HEK293 (cell line): ENCODE measurements at regions not wholly inside any gene's neighbourhood (a gene's known extent, or its start where the extent isn't known, plus 50 kb on each side); places are given as distances from the start of the nearest gene placed in this dataset.
"Not testable (repeated sequence)": the region's sequence is repeated elsewhere in the genome, so short reads cannot be mapped to it uniquely, and the experiment has no call there.

Source experiments
- ZNF175 ChIP-seq: fragments of 450-650 bp; formaldehyde crosslinking; IDR thresholded peaks from 2 replicates; pipeline ENCODE4 v1.5.1; 2016; ENCODE audit warnings: missing biosample characterization, missing genetic modification characterization
- ZNF184 ChIP-seq: fragments of 450-650 bp; IDR thresholded peaks from 2 replicates; pipeline ENCODE4 v1.5.1; 2018; ENCODE audit warnings: missing biosample characterization, mild to moderate bottlenecking, missing genetic modification characterization
- ZNF510 ChIP-seq: fragments of 450-650 bp; formaldehyde crosslinking; IDR thresholded peaks from 2 replicates; pipeline ENCODE4 v1.5.1; 2018; ENCODE audit warnings: mild to moderate bottlenecking, missing genetic modification characterization, missing biosample characterization; ENCODE audit not compliant: insufficient replicate concordance
- ZNF571 ChIP-seq: fragments of 450-650 bp; formaldehyde crosslinking; IDR thresholded peaks from 2 replicates; pipeline ENCODE4 v1.5.0; 2017; ENCODE audit warnings: missing biosample characterization, missing genetic modification characterization
- ZSCAN16 ChIP-seq: fragments of 450-650 bp; formaldehyde crosslinking; IDR thresholded peaks from 2 replicates; pipeline ENCODE4 v1.5.1; 2016; ENCODE audit warnings: missing biosample characterization, missing genetic modification characterization
- TF ChIP-seq, protein P1 (sequence below): fragments of 450-650 bp; formaldehyde crosslinking; IDR thresholded peaks from 2 replicates; pipeline ENCODE4 v1.5.1; 2016; ENCODE audit warnings: missing biosample characterization, missing genetic modification characterization
- TF ChIP-seq, protein P2 (sequence below): fragments of 450-650 bp; formaldehyde crosslinking; IDR thresholded peaks from 2 replicates; pipeline ENCODE4 v1.5.1; 2016; ENCODE audit warnings: missing biosample characterization, missing genetic modification characterization
- TF ChIP-seq, protein P3 (sequence below): fragments of 450-650 bp; formaldehyde crosslinking; IDR thresholded peaks from 2 replicates; pipeline ENCODE4 v1.5.1; 2016; ENCODE audit warnings: missing biosample characterization, missing genetic modification characterization, borderline replicate concordance
- TF ChIP-seq, protein P4 (sequence below): fragments of 450-650 bp; formaldehyde crosslinking; IDR thresholded peaks from 2 replicates; pipeline ENCODE4 v1.5.1; 2016; ENCODE audit warnings: missing biosample characterization, missing genetic modification characterization
- TF ChIP-seq, protein P5 (sequence below): sonication (generic); formaldehyde crosslinking; IDR thresholded peaks from 2 replicates; pipeline ENCODE4 v1.8.1; 2022; ENCODE audit warnings: mild to moderate bottlenecking, moderate library complexity, missing genetic modification reagents

DNA sequence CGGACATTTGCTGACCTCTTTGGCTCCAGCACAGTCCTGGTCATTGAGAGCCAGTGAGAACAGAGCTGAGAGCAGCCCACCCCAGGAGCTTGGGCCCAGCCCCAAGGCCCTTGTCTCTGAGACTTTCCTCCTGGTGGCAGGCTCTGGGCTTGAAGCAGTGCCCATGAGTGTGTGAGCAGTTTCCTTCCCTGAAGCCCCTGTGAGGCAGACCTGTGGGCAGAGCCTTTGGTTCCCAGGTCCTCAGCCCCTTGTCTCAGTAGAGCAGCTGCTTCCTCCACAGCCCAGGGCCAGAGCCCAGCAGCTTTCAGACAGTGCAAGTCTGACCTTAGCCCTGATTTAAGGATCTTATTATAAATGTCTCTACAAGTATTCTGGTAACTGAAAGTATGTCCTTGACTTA, 1185.0 kb downstream of the RPIA start:
- TF ChIP-seq, protein P1, sequence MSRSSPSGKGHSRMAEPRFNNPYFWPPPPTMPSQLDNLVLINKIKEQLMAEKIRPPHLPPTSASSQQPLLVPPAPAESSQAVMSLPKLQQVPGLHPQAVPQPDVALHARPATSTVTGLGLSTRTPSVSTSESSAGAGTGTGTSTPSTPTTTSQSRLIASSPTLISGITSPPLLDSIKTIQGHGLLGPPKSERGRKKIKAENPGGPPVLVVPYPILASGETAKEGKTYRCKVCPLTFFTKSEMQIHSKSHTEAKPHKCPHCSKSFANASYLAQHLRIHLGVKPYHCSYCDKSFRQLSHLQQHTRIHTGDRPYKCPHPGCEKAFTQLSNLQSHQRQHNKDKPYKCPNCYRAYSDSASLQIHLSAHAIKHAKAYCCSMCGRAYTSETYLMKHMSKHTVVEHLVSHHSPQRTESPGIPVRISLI (tag by site-specific recombination) = not testable (repeated sequence)
- TF ChIP-seq ZNF175 (tag by site-specific recombination); ZNF571; ZNF510 (tag by site-specific recombination); ZNF184 (tag by site-specific recombination); ZSCAN16: not testable (repeated sequence)
- TF ChIP-seq, protein P2, sequence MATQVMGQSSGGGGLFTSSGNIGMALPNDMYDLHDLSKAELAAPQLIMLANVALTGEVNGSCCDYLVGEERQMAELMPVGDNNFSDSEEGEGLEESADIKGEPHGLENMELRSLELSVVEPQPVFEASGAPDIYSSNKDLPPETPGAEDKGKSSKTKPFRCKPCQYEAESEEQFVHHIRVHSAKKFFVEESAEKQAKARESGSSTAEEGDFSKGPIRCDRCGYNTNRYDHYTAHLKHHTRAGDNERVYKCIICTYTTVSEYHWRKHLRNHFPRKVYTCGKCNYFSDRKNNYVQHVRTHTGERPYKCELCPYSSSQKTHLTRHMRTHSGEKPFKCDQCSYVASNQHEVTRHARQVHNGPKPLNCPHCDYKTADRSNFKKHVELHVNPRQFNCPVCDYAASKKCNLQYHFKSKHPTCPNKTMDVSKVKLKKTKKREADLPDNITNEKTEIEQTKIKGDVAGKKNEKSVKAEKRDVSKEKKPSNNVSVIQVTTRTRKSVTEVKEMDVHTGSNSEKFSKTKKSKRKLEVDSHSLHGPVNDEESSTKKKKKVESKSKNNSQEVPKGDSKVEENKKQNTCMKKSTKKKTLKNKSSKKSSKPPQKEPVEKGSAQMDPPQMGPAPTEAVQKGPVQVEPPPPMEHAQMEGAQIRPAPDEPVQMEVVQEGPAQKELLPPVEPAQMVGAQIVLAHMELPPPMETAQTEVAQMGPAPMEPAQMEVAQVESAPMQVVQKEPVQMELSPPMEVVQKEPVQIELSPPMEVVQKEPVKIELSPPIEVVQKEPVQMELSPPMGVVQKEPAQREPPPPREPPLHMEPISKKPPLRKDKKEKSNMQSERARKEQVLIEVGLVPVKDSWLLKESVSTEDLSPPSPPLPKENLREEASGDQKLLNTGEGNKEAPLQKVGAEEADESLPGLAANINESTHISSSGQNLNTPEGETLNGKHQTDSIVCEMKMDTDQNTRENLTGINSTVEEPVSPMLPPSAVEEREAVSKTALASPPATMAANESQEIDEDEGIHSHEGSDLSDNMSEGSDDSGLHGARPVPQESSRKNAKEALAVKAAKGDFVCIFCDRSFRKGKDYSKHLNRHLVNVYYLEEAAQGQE (tag by site-specific recombination) = not testable (repeated sequence)
- TF ChIP-seq, protein P3, sequence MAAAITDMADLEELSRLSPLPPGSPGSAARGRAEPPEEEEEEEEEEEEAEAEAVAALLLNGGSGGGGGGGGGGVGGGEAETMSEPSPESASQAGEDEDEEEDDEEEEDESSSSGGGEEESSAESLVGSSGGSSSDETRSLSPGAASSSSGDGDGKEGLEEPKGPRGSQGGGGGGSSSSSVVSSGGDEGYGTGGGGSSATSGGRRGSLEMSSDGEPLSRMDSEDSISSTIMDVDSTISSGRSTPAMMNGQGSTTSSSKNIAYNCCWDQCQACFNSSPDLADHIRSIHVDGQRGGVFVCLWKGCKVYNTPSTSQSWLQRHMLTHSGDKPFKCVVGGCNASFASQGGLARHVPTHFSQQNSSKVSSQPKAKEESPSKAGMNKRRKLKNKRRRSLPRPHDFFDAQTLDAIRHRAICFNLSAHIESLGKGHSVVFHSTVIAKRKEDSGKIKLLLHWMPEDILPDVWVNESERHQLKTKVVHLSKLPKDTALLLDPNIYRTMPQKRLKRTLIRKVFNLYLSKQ (tag by site-specific recombination) = not testable (repeated sequence)
- TF ChIP-seq, protein P4, sequence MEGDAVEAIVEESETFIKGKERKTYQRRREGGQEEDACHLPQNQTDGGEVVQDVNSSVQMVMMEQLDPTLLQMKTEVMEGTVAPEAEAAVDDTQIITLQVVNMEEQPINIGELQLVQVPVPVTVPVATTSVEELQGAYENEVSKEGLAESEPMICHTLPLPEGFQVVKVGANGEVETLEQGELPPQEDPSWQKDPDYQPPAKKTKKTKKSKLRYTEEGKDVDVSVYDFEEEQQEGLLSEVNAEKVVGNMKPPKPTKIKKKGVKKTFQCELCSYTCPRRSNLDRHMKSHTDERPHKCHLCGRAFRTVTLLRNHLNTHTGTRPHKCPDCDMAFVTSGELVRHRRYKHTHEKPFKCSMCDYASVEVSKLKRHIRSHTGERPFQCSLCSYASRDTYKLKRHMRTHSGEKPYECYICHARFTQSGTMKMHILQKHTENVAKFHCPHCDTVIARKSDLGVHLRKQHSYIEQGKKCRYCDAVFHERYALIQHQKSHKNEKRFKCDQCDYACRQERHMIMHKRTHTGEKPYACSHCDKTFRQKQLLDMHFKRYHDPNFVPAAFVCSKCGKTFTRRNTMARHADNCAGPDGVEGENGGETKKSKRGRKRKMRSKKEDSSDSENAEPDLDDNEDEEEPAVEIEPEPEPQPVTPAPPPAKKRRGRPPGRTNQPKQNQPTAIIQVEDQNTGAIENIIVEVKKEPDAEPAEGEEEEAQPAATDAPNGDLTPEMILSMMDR (tag by site-specific recombination) = not testable (repeated sequence)
- TF ChIP-seq, protein P5, sequence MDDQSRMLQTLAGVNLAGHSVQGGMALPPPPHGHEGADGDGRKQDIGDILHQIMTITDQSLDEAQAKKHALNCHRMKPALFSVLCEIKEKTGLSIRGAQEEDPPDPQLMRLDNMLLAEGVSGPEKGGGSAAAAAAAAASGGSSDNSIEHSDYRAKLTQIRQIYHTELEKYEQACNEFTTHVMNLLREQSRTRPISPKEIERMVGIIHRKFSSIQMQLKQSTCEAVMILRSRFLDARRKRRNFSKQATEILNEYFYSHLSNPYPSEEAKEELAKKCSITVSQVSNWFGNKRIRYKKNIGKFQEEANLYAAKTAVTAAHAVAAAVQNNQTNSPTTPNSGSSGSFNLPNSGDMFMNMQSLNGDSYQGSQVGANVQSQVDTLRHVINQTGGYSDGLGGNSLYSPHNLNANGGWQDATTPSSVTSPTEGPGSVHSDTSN (CRISPR knock-in tag) = not testable (repeated sequence)
